ENCODE measurements at regions not wholly inside any gene's neighbourhood (a gene's known extent, or its start where the extent isn't known, plus 50 kb on each side); places are given as distances from the start of the nearest gene placed in this dataset.

DNA sequence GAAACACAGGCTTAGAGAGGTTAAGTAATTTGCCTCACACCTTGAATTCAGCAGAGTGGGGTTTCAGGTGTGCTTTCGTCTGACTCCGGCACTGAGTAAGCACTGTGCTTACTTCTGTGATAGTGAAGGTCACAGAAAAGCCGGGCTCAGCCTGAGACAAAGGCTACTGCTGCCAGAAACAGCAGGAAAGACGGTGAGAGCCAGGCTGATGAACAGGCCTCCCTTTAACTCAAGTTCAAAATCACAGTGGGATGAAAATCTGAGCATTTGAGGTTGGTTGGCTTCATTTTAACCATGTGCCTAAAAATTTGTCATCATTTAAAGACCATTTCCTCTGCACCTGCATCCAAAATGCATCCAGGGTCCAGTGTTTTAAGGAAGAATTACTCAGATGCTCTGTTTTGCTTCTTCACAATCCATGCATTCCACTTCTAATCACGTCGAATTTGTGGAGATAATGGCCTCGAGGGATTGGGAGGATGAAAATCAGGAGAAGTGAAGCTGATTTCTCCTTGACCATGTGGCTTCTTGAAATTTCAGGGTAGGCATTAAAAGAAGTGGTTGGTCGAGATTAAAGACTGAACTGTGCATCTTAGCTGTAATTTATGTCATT lies 121.2 kb upstream of the LNX1 start:
- no peak for DNase-seq

GRCh38 chr4:53711926-53712325 lies 120.6 kb upstream of the LNX1 start:
- DNase-seq, result no peak

- DNase-seq, result no peak
Observed at GRCh38 chr4:53709693-53710092, 118.4 kb upstream of the LNX1 start.

DNA sequence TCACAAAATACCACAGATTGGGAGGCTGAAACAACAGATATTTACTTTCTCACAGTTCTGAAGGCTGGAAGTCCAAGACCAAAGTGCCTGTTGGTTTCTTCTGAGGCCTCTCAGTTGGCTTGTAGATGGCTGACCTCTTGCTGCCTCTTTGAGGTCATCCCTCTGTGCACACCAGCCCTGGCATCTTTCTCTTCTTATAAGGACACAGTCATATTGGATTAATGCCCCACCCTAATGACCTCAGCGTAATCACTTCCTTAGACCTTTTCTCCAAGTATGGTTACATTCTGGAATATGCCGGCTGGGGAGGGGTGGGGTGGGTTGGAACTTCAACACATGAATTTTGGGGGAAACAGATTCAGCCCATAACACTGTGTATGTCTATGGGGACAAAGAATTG lies 116.2 kb upstream of the LNX1 start:
- DNase-seq, result no peak

DNA sequence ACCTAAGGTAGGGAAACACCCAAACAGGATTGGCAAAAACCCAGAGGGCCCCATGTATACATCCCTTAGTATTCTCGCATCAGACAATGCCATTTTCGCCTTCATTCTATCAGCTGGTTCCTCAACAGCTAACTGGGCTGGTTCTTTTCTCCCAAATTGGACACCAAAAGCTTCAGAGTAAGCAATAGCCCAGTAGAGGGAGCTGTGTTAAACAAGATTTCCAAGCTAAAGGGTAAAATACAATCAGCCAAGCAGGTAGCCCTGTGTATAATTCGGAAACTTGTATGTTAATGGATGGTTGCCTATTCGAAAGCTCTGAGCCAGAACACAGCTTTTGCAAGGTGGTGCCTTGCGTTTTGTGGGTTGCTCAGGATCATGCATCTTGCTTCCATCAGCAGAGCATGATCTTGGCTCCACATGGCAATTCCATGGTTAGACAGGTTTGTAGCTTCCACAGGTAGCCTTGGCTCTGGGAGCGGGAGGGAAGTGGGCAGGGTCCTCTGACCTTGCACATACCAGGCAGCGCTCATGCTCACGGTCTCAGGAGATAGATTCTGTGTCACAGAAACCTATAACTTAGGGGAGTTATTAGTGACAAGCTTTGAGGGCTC lies 115.2 kb upstream of the LNX1 start:
- DNase-seq, result peak; percentile 28 to 70

- DNase-seq, result no peak
Observed at GRCh38 chr4:53705972-53706371, 114.7 kb upstream of the LNX1 start.

DNA sequence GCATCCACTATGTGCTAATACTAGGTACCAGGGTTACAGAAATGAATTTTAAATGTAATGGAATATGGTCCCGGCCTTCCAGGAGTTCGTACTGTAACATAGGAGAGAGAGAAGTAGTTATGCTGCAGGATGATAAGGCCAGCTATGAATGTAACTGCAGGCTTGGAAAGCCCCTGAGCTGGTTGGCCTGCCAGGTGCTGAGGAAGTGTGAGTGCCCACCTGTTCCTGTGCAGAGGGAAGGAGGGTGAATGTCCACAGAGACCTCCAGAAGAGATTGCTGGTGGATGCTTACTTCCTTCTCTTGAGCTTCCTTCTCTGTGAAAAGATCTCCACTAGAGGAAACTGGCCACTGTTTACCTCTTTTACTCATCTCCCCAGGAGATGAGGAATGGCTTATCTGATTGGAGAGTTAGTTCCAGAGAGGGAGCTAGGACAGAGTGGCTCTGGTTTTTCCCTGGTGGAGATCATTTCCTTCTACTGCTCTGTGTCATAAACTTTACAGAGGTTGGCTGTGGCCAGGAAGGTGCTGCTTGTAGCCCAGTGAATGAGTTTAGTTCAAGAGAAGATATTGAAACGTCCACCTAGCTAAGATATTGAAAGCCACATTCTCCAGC lies 114.0 kb upstream of the LNX1 start:
- no peak for DNase-seq

DNA sequence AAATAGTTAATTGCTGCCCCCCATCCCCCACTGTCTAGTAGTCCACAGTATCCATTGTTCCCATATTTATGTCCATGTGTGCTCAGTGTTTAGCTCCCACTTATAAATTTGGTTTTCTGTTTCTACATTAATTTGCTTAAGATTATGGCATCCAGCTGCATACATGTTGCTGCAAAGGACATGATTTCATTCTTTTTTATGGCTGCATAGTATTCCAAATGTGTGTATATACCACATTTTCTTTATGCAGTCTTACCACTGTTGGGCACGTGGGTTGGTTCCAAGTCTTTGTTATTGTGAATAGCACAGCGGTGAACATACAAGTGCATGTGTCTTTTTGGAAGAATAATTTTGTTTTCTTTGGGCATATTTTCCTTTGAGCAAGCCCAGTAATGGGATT lies 113.0 kb upstream of the LNX1 start:
- no peak for DNase-seq

GRCh38 chr4:53703267-53703655 lies 112.0 kb upstream of the LNX1 start:
- no peak for DNase-seq

- no peak for DNase-seq
Observed at GRCh38 chr4:53702334-53703266, 111.3 kb upstream of the LNX1 start.

- peak; percentile 20 to 59 for DNase-seq
Observed at GRCh38 chr4:53701260-53701659, 110.0 kb upstream of the LNX1 start.

GRCh38 chr4:53699310-53699709 lies 108.0 kb upstream of the LNX1 start:
- DNase-seq, result peak; percentile 12 to 47

DNA sequence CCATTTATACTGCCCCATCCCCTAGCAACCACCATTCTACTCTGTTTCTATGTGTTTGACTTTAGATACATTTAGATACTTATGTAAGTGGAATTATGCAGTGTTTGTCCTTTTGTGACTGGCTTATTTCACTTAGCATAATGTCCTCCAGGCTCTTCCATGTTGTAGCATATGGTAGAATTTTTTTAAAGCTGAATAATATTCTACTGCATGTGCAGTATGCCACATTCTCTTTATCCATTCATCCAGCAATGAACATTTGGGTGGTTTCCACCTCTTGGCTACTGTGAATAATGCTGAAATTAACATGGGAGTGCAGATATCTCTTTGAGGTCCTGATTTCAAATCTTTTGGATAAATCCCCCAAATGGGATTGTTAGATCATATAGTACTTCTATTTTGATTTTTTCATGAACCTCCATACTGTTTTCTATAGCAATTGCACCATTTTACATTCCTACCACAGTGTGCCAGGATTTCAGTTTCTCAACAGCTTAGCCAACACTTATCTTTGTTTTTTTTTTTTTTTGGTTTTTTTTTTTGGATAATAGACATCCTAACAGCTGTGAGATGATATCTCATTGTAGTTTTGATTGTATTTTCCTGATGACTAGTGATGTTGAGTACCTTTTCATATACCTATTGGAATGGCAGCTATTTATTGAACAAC lies 105.9 kb upstream of the LNX1 start:
- DNase-seq, result no peak

GRCh38 chr4:53695540-53696463 lies 104.5 kb upstream of the LNX1 start:
- peak in 1 of 2 donors; percentile 25 for DNase-seq

DNA sequence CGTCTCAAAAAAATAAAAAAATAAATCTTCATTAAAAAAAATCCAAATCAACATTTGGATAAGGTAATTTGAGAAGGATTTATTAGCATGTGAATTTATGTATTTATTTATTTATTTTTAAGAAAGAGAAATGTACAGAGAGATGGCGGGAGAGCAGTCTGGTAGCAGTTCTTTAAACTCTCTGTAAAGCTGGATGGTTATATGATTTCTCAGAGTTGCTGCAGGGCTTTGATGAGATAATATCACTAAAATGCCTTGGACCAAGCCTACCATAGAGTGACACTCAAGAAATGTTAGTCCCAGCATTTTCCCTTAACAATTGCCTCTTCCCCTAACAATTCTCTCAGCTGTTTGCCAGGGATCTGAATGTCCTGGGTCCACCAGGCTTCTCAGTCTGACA lies 103.4 kb upstream of the LNX1 start:
- no peak for DNase-seq

DNA sequence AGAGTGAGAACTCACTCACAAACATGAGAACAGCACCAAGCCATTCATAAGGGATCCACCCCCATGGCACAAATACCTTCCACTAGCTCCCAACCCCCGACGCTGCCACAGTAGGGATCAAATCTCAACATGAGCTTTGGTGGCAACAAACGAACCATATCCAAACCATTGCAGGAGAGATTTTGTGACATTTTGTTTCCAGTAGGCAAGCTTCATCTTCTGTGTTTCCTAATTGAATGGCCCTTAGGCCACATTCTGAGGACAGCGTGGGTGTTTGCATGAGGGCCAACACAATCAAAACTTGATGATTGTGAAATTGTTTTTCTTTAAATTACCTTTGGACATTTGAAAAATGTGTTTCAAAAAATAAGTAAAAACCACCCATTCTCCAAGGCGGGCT lies 102.6 kb upstream of the LNX1 start:
- no peak for DNase-seq

DNA sequence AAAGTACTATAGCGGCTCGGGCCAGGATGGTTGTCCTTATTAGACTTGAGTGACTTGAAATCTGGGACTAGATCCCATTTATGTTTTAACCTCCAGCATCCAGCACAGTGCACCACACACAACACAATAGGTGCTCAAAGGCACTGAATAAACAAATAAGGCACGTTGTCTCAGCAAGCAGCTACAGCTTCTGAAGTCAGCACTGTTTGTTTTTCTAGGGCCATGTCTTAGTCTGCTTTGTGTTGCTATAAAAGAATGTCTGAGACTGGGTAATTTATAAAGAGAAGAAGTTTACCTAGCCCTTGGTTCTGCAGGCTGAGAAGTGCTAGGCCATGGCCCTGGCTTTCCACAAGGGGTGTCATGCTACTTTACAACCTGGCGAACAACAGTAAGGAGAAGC lies 102.1 kb upstream of the LNX1 start:
- DNase-seq, result no peak

- DNase-seq, result peak; percentile 41 to 67
Observed at GRCh38 chr4:53688186-53688790, 97.0 kb upstream of the LNX1 start.

DNA sequence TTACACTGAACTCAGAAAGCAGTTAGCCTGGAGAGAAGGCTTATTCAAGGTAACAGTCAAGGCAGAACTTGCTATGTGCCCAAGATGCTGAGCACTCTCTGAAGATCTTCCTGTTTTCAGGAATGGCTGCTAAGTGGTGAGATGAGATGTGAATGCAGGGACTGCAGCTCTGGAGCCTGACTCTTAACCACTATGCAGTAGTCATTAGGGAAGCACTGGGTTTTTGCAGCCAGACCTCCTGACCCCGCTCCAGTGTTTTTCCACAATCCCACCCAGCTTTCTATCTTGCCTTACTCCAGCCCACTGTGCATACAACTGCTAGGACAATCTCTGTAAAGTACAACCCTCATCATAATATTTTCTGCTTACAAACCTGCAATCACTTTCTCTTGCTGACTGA lies 95.2 kb upstream of the LNX1 start:
- DNase-seq, result no peak

DNA sequence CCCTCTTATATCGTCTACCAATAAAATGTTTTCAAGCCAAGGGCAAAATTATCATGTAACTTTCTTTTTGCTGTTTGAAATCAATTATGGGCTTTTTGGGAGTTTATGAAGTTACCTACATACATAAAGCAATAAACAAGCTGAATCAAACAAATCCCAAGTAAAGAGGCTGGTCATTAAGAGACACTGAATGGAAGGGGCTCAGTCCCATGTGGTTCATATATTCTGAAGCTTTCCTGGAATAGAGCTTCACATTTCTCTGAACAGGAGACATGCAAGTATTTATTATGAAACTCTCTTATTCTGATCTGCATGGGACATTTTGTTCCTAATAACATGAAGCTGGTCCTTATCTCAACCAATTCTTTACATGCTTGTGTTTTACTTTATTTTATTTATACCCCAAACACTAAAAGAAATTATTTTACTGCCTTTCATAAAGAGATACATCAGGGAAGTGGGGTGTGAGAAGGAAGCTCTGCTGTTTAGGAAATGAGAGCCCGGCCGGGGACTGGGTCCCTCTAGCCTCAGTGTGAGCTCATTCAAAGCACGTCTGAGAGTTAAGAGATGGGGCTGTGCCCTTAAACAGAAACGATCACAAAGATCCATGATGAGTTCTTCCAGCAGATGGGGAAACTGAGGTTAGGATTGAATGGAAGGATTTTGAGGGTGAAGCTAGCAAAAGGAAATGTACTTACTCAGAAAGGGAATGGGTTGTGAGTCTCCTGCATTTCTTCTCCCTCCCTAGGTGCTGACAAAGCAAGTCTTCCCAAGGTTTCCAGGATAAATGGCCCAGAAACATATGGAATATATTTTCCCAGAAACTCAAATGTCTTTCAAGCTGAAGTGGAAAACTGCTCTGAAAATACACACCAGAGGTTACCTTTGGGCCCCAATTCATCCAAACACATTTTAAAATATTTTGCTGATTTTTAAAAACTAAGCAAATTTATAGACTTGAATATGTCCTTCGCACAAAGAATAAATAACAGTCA lies 93.1 kb upstream of the LNX1 start:
- no peak for DNase-seq

All from inflammatory macrophage treated with lipopolysaccharide for 1 hour (primary cell).